HFFc6 (cell line): ENCODE measurements at regions not wholly inside any gene's neighbourhood (a gene's known extent, or its start where the extent isn't known, plus 50 kb on each side); places are given as distances from the start of the nearest gene placed in this dataset.

Experiments
- DNase-seq: peaks from one replicate; pipeline ENCODE4 v3.0.0-alpha.2; 2018
- H3K27ac Mint-ChIP-seq: 2 replicates; pipeline ENCODE4 v1.8.0; 2020; ENCODE audit warnings: mild to moderate bottlenecking, mixed read lengths
- H3K27me3 Mint-ChIP-seq: 2 replicates; pipeline ENCODE4 v1.8.0; 2021; ENCODE audit warnings: mild to moderate bottlenecking, moderate library complexity, mixed read lengths; ENCODE audit not compliant: insufficient read depth
- H3K36me3 Mint-ChIP-seq: 2 replicates; pipeline ENCODE4 v1.8.0; 2021; ENCODE audit warnings: low read depth, mixed read lengths
- H3K4me1 Mint-ChIP-seq: 2 replicates; pipeline ENCODE4 v1.8.0; 2020; ENCODE audit warnings: low read depth, mixed read lengths
- H3K4me3 Mint-ChIP-seq: 2 replicates; pipeline ENCODE4 v1.8.0; 2020; ENCODE audit warnings: mild to moderate bottlenecking, moderate library complexity, mixed read lengths
- H3K9me3 Mint-ChIP-seq: 2 replicates; pipeline ENCODE4 v1.8.0; 2020; ENCODE audit warnings: mild to moderate bottlenecking, mixed read lengths
- TF ChIP-seq, protein P1 (sequence below): fragments of 200-600 bp; sonication (generic); IDR thresholded peaks from 2 replicates; pipeline ENCODE4 v1.5.0; 2021; ENCODE audit warnings: antibody characterized with exemption, mild to moderate bottlenecking

DNA sequence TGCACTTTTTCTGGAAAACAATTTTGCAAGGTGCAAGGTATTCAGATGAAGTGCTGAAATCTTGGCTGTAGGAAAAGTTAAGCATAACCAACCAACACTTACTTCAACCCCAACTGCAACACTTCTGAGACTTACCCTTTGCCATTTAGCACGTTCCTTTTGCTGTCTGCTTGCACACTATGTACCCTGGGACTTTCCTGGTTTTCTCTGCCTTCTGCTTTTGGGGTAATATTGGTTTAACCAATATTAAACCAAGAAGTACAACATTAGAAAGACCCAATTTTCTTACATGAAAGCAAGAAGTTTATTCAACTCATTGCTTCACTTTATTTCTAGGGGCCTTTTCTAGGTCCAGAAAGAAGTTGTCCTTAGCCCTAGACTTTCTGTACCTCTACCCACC lies 193.0 kb downstream of the HLX start:
- H3K36me3 Mint-ChIP-seq, result no peaks in the 10 kb centered on the region
- H3K27me3 Mint-ChIP-seq, result no peaks in the 10 kb centered on the region
- TF ChIP-seq, protein P1, sequence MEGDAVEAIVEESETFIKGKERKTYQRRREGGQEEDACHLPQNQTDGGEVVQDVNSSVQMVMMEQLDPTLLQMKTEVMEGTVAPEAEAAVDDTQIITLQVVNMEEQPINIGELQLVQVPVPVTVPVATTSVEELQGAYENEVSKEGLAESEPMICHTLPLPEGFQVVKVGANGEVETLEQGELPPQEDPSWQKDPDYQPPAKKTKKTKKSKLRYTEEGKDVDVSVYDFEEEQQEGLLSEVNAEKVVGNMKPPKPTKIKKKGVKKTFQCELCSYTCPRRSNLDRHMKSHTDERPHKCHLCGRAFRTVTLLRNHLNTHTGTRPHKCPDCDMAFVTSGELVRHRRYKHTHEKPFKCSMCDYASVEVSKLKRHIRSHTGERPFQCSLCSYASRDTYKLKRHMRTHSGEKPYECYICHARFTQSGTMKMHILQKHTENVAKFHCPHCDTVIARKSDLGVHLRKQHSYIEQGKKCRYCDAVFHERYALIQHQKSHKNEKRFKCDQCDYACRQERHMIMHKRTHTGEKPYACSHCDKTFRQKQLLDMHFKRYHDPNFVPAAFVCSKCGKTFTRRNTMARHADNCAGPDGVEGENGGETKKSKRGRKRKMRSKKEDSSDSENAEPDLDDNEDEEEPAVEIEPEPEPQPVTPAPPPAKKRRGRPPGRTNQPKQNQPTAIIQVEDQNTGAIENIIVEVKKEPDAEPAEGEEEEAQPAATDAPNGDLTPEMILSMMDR, result no peak
- no peak for DNase-seq
- no peak overlapping the region for H3K27ac Mint-ChIP-seq
- H3K4me3 Mint-ChIP-seq, result no peak overlapping the region
- no peaks in the 10 kb centered on the region for H3K9me3 Mint-ChIP-seq
- H3K4me1 Mint-ChIP-seq, result peaks cover 13% of the 10 kb centered on the region

DNA sequence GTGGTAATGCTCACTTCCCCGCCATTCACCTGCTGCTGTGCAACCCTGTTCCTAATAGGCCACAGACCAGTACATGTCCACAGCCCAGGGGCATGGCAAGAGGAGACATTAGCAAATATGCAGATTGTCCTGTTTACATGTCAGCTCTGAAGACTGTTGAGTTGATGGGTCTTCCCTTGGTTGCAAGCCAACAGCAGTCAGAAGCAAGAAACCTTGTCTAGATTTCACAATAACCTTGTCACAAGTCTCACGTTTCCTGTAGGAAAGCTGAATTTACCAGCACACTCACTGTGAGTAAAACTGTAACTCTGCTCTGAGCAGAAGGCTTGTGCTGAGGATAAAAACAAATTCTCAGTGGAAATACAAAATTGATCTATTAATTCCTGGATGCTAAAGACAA lies 195.1 kb downstream of the HLX start:
- H3K4me3 Mint-ChIP-seq, result no peak overlapping the region
- TF ChIP-seq, protein P1, result no peak
- H3K36me3 Mint-ChIP-seq, result no peaks in the 10 kb centered on the region; the same call in 1 of the 2 replicates
- no peaks in the 10 kb centered on the region for H3K27me3 Mint-ChIP-seq
- no peak for DNase-seq
- no peak overlapping the region for H3K27ac Mint-ChIP-seq
- H3K9me3 Mint-ChIP-seq, result no peaks in the 10 kb centered on the region
- peaks cover 28% of the 10 kb centered on the region for H3K4me1 Mint-ChIP-seq

DNA sequence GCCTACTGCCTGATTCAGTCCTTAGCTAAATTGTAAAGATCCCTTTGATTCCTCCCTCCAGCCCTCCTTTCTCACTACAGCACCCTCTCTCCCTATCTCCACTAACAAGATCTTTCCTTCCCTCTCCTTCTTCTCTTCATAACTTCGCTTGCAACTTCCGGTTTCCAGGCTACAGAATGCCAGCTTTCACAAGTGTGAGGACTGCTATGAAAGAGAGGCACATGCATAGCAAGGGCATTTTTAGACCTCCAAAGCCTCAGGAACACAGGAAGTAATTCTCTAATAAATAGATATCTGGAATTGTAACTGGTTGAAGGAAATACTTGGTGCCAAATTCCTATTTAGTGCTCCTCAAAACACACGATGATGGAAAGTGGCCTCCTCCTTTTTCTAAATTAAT lies 196.7 kb downstream of the HLX start:
- Mint-ChIP-seq H3K36me3 (peaks cover 4% of the 10 kb centered on the region; the same call in 1 of the 2 replicates), H3K4me3 (no peak overlapping the region), H3K27me3 (no peaks in the 10 kb centered on the region), H3K4me1 (peaks cover 28% of the 10 kb centered on the region), H3K27ac (no peak overlapping the region), H3K9me3 (no peaks in the 10 kb centered on the region)
- TF ChIP-seq, protein P1, result no peak
- DNase-seq, result no peak

DNA sequence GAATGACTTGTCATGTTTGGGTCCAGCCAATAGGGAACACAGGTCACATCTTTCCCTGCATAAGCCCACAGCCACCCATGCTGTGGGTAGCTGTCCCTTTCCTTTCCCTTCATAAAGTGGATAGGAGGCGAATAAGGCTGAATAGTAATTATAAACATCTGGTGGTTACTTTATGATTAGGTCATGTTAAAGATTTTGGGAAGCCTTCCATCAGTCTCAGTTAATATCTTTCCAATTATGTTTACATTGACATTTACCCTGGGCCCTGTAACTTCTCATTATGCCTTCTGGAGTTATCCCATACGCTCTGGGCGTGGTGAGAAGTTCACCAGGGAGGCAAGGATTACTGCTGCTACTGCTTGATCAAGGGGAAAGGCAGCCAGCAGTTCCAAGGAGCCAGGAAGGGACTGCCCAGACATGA lies 197.2 kb downstream of the HLX start:
- peaks cover 28% of the 10 kb centered on the region for H3K4me1 Mint-ChIP-seq

DNA sequence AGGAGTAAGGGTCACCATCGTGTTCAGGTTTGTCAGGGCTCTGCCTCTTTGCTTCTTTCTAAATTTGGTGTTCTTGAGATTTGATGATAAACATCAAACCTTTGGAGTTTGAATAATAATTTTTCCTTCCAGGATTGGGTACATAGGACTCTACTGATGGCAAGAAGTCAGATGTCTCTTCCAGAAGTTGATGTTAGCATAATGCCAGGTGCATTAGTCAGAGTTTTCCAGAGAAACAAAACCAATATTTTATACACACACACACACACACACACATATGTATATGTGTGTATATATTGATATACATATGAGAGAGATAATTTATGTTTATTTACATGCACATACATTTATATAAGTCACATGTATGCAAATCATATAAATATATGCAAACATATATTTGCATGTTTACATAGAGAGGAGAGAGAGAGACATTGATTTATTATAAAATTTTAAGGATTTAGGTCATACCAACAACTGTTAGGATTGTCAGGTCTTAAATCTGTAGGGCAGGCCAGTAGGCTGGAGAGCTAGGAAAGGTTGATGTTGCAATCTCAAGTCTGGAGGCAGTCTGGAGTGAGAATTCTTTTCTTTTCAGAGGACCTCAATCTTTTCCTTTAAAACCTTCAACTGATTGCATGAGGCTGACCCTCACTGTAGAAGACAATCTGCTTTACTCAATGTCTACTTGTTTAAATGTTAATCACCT lies 199.2 kb downstream of the HLX start:
- Mint-ChIP-seq H3K27me3 (no peaks in the 10 kb centered on the region; the same call in 1 of the 2 replicates), H3K36me3 (peaks cover 4% of the 10 kb centered on the region; the same call in 1 of the 2 replicates), H3K9me3 (no peaks in the 10 kb centered on the region), H3K27ac (no peak overlapping the region), H3K4me3 (no peak overlapping the region), H3K4me1 (peaks cover 28% of the 10 kb centered on the region)
- TF ChIP-seq, protein P1, result no peak
- DNase-seq, result peak; percentile 31

More for the DNA sequence above, 197.2 kb downstream of the HLX start:
- H3K27ac Mint-ChIP-seq, result no peak overlapping the region
- H3K9me3 Mint-ChIP-seq, result no peaks in the 10 kb centered on the region
- H3K27me3 Mint-ChIP-seq, result no peaks in the 10 kb centered on the region; the same call in 1 of the 2 replicates
- H3K4me3 Mint-ChIP-seq, result no peak overlapping the region
- DNase-seq, result no peak
- H3K36me3 Mint-ChIP-seq, result peaks cover 4% of the 10 kb centered on the region; the same call in 1 of the 2 replicates
- TF ChIP-seq, protein P1, result no peak
